Transverse colon (tissue), 3 donors: ENCODE measurements at regions not wholly inside any gene's neighbourhood (a gene's known extent, or its start where the extent isn't known, plus 50 kb on each side); places are given as distances from the start of the nearest gene placed in this dataset.

Experiments
- POLR2A ChIP-seq: fragments of 450-650 bp; IDR thresholded peaks from one replicate; pipeline ENCODE4 v1.6.1; 2016; ENCODE audit warnings: antibody characterized with exemption, mild to moderate bottlenecking, moderate library complexity
- TF ChIP-seq, protein P1 (sequence below), 5 experiments: fragments of 200-600 bp in 3 of 5; fragments of 450-650 bp in 2 of 5; sonication (generic) in 3 of 5; IDR thresholded peaks; 1 replicate in 2 of 5; 2 replicates in 3 of 5; pipeline ENCODE4 v1.5.1; 2016 to 2017; ENCODE audit warnings: antibody characterized with exemption in 5 of 5, inconsistent platforms in 3 of 5, mild to moderate bottlenecking in 2 of 5, moderate library complexity in 1 of 5

DNA sequence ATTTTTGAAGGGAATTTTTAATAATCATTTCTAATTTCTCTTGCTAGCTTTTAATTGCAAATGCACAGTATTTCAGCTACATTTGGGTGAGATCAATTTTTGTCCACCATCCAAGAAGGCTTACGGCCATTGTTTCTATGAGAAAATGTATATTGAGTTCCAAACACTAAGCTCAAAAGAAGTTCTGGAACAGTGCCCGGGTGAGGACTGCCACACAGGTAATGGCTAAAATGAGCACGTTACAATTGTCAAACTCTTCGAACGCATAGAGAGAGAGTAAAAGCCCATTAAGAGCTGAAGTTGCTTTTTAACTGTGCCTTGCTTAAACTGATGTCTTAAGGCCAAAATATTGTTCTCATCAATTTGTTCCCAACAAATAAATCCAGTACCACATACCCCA is 755.0 kb downstream of the DIAPH3 start:
- TF ChIP-seq, protein P1, sequence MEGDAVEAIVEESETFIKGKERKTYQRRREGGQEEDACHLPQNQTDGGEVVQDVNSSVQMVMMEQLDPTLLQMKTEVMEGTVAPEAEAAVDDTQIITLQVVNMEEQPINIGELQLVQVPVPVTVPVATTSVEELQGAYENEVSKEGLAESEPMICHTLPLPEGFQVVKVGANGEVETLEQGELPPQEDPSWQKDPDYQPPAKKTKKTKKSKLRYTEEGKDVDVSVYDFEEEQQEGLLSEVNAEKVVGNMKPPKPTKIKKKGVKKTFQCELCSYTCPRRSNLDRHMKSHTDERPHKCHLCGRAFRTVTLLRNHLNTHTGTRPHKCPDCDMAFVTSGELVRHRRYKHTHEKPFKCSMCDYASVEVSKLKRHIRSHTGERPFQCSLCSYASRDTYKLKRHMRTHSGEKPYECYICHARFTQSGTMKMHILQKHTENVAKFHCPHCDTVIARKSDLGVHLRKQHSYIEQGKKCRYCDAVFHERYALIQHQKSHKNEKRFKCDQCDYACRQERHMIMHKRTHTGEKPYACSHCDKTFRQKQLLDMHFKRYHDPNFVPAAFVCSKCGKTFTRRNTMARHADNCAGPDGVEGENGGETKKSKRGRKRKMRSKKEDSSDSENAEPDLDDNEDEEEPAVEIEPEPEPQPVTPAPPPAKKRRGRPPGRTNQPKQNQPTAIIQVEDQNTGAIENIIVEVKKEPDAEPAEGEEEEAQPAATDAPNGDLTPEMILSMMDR (IDR thresholded peaks at IDR 0.05): no peak
- no peak for TF ChIP-seq POLR2A
